Activated CD4-positive, alpha-beta memory T cell treated with anti-CD3 and anti-CD28 coated beads for 36 hours (primary cell): ENCODE measurements at regions not wholly inside any gene's neighbourhood (a gene's known extent, or its start where the extent isn't known, plus 50 kb on each side); places are given as distances from the start of the nearest gene placed in this dataset.
"Not testable (repeated sequence)": the region's sequence is repeated elsewhere in the genome, so short reads cannot be mapped to it uniquely, and the experiment has no call there.

ENCODE experiments used
- CTCF ChIA-PET: fragments of 350-600 bp; sonication (Branson Sonifier 250); formaldehyde crosslinking; loops from one replicate; lab custom pipeline; 2021; ENCODE audit warnings: antibody characterized with exemption, inconsistent platforms; lab: Charles Lee
- POLR2A ChIA-PET: fragments of 350-600 bp; sonication (Branson Sonifier 250); formaldehyde crosslinking; loops from one replicate; lab custom pipeline; 2021; ENCODE audit warnings: antibody characterized with exemption; lab: Charles Lee
- DNase-seq: peaks from one replicate; pipeline ENCODE4 v3.0.0-alpha.2; 2020
- H3K27ac Mint-ChIP-seq: one replicate; pipeline ENCODE4 v1.8.0; 2021; ENCODE audit warnings: mixed read lengths
- H3K27me3 Mint-ChIP-seq: one replicate; pipeline ENCODE4 v1.8.0; 2021; ENCODE audit warnings: mixed read lengths
- H3K36me3 Mint-ChIP-seq: one replicate; pipeline ENCODE4 v1.8.0; 2021; ENCODE audit warnings: mixed read lengths
- H3K4me1 Mint-ChIP-seq: one replicate; pipeline ENCODE4 v1.8.0; 2021; ENCODE audit warnings: low read depth, mixed read lengths
- H3K4me3 Mint-ChIP-seq: one replicate; pipeline ENCODE4 v1.8.0; 2021; ENCODE audit warnings: mild to moderate bottlenecking, mixed read lengths
- H3K9me3 Mint-ChIP-seq: one replicate; pipeline ENCODE4 v1.8.0; 2021; ENCODE audit warnings: mixed read lengths
- intact Hi-C: fragments of 100-400 bp; cut with micrococcal nuclease; formaldehyde crosslinking; loops from one replicate; pipeline ENCODE4 v1.15.1; 2023

- H3K36me3 Mint-ChIP-seq, H3K4me1 Mint-ChIP-seq, H3K27me3 Mint-ChIP-seq, CTCF ChIA-PET, POLR2A ChIA-PET, H3K9me3 Mint-ChIP-seq, H3K27ac Mint-ChIP-seq, intact Hi-C loops, DNase-seq, H3K4me3 Mint-ChIP-seq: not testable (repeated sequence)
Measured at GRCh38 chr7:16263377-16263776, 158.0 kb downstream of the CRPPA start.

GRCh38 chr7:16261654-16262053 is 159.7 kb downstream of the CRPPA start:
- Mint-ChIP-seq H3K4me1 (no peaks in the 10 kb centered on the region), H3K4me3 (no peak overlapping the region), H3K9me3 (no peaks in the 10 kb centered on the region), H3K27me3 (no peaks in the 10 kb centered on the region), H3K36me3 (no peaks in the 10 kb centered on the region), H3K27ac (no peak overlapping the region)
- intact Hi-C loops = no loop called here
- POLR2A ChIA-PET = no interaction called here
- DNase-seq = no peak
- CTCF ChIA-PET = no interaction called here

- peaks cover 4% of the 10 kb centered on the region for H3K9me3 Mint-ChIP-seq
- no peaks in the 10 kb centered on the region for H3K27me3 Mint-ChIP-seq
- H3K27ac Mint-ChIP-seq = no peak overlapping the region
- no peaks in the 10 kb centered on the region for H3K36me3 Mint-ChIP-seq
- H3K4me3 Mint-ChIP-seq = no peak overlapping the region
- ChIA-PET POLR2A (no interaction called here), CTCF (no interaction called here)
- intact Hi-C loops = no loop called here
- DNase-seq = no peak
- no peaks in the 10 kb centered on the region for H3K4me1 Mint-ChIP-seq
Measured at GRCh38 chr7:16261100-16261499, 160.2 kb downstream of the CRPPA start.

- peaks cover 3% of the 10 kb centered on the region for H3K36me3 Mint-ChIP-seq
- POLR2A ChIA-PET = no interaction called here
- no peak overlapping the region for H3K27ac Mint-ChIP-seq
Measured at GRCh38 chr7:16260236-16260728, 161.1 kb downstream of the CRPPA start.

GRCh38 chr7:16256419-16256818 is 164.9 kb downstream of the CRPPA start:
- H3K4me3 Mint-ChIP-seq, H3K27me3 Mint-ChIP-seq, POLR2A ChIA-PET, H3K27ac Mint-ChIP-seq, CTCF ChIA-PET, H3K4me1 Mint-ChIP-seq, H3K36me3 Mint-ChIP-seq, intact Hi-C loops, DNase-seq: not testable (repeated sequence)
- H3K9me3 Mint-ChIP-seq = peaks cover 25% of the 10 kb centered on the region

More at GRCh38 chr7:16260236-16260728, 161.1 kb downstream of the CRPPA start:
- Mint-ChIP-seq H3K4me1 (no peaks in the 10 kb centered on the region), H3K9me3 (peaks cover 12% of the 10 kb centered on the region), H3K4me3 (no peak overlapping the region), H3K27me3 (no peaks in the 10 kb centered on the region)
- CTCF ChIA-PET = interaction anchor here (0.8 kb wide), 1 partner anchor 22 kb away, joined by 3 read pairs; no protein-coding TSS in a partner anchor
- DNase-seq = no peak
- intact Hi-C loops = no loop called here

- H3K36me3 Mint-ChIP-seq, intact Hi-C loops, H3K4me3 Mint-ChIP-seq, H3K27ac Mint-ChIP-seq, POLR2A ChIA-PET, DNase-seq, H3K27me3 Mint-ChIP-seq, H3K4me1 Mint-ChIP-seq, CTCF ChIA-PET: not testable (repeated sequence)
- H3K9me3 Mint-ChIP-seq = peaks cover 25% of the 10 kb centered on the region
Measured at GRCh38 chr7:16255952-16256351, 165.4 kb downstream of the CRPPA start.

GRCh38 chr7:16250655-16251054 is 170.7 kb downstream of the CRPPA start:
- H3K4me1 Mint-ChIP-seq, H3K27ac Mint-ChIP-seq, H3K27me3 Mint-ChIP-seq, H3K36me3 Mint-ChIP-seq, POLR2A ChIA-PET, CTCF ChIA-PET, DNase-seq, intact Hi-C loops, H3K4me3 Mint-ChIP-seq: not testable (repeated sequence)
- H3K9me3 Mint-ChIP-seq = peaks cover 23% of the 10 kb centered on the region

- H3K27ac Mint-ChIP-seq, H3K27me3 Mint-ChIP-seq, POLR2A ChIA-PET, CTCF ChIA-PET, H3K4me3 Mint-ChIP-seq, H3K4me1 Mint-ChIP-seq, intact Hi-C loops, DNase-seq, H3K36me3 Mint-ChIP-seq: not testable (repeated sequence)
- H3K9me3 Mint-ChIP-seq = peaks cover 10% of the 10 kb centered on the region
Measured at GRCh38 chr7:16249204-16249603, 172.1 kb downstream of the CRPPA start.

- DNase-seq, POLR2A ChIA-PET, H3K27me3 Mint-ChIP-seq, H3K9me3 Mint-ChIP-seq, H3K4me1 Mint-ChIP-seq, H3K4me3 Mint-ChIP-seq, H3K36me3 Mint-ChIP-seq, intact Hi-C loops, H3K27ac Mint-ChIP-seq, CTCF ChIA-PET: not testable (repeated sequence)
Measured at GRCh38 chr7:16248556-16248955, 172.8 kb downstream of the CRPPA start.

- ChIA-PET POLR2A (no interaction called here), CTCF (no interaction called here)
- no peaks in the 10 kb centered on the region for H3K27me3 Mint-ChIP-seq
- no peak overlapping the region for H3K4me3 Mint-ChIP-seq
- no peaks in the 10 kb centered on the region for H3K4me1 Mint-ChIP-seq
- intact Hi-C loops = no loop called here
- no peak overlapping the region for H3K27ac Mint-ChIP-seq
- no peaks in the 10 kb centered on the region for H3K36me3 Mint-ChIP-seq
- H3K9me3 Mint-ChIP-seq = peaks cover 3% of the 10 kb centered on the region
- DNase-seq = no peak
Measured at GRCh38 chr7:16244469-16244868, 176.9 kb downstream of the CRPPA start.

- no peaks in the 10 kb centered on the region for H3K36me3 Mint-ChIP-seq
- H3K27ac Mint-ChIP-seq = no peak overlapping the region
- no peaks in the 10 kb centered on the region for H3K27me3 Mint-ChIP-seq
- H3K4me3 Mint-ChIP-seq = no peak overlapping the region
- no peaks in the 10 kb centered on the region for H3K9me3 Mint-ChIP-seq
- ChIA-PET CTCF (no interaction called here), POLR2A (no interaction called here)
- H3K4me1 Mint-ChIP-seq = no peaks in the 10 kb centered on the region
- intact Hi-C loops = no loop called here
- no peak for DNase-seq
Measured at GRCh38 chr7:16242920-16243319, 178.4 kb downstream of the CRPPA start.

GRCh38 chr7:16241017-16241416 is 180.3 kb downstream of the CRPPA start:
- POLR2A ChIA-PET = no interaction called here
- H3K4me1 Mint-ChIP-seq = no peaks in the 10 kb centered on the region

GRCh38 chr7:16236381-16236780 is 185.0 kb downstream of the CRPPA start:
- intact Hi-C loops = no loop called here
- POLR2A ChIA-PET = no interaction called here
- H3K36me3 Mint-ChIP-seq = peaks cover 3% of the 10 kb centered on the region
- H3K4me1 Mint-ChIP-seq = no peaks in the 10 kb centered on the region
- H3K27ac Mint-ChIP-seq = no peak overlapping the region
- CTCF ChIA-PET = interaction anchor here (0.6 kb wide), 1 partner anchor 260 kb away, joined by 3 read pairs; no protein-coding TSS in a partner anchor
- DNase-seq = no peak
- H3K4me3 Mint-ChIP-seq = no peak overlapping the region
- no peaks in the 10 kb centered on the region for H3K27me3 Mint-ChIP-seq
- peaks cover 13% of the 10 kb centered on the region for H3K9me3 Mint-ChIP-seq

More at GRCh38 chr7:16241017-16241416, 180.3 kb downstream of the CRPPA start:
- Mint-ChIP-seq H3K4me3 (no peak overlapping the region), H3K27ac (no peak overlapping the region), H3K27me3 (no peaks in the 10 kb centered on the region), H3K9me3 (no peaks in the 10 kb centered on the region), H3K36me3 (no peaks in the 10 kb centered on the region)
- DNase-seq = no peak
- intact Hi-C loops = no loop called here
- CTCF ChIA-PET = no interaction called here
